GM12874 (cell line): ENCODE measurements at regions not wholly inside any gene's neighbourhood (a gene's known extent, or its start where the extent isn't known, plus 50 kb on each side); places are given as distances from the start of the nearest gene placed in this dataset.

Source experiments
- CTCF ChIP-seq: IDR thresholded peaks from 2 replicates; pipeline ENCODE4 v1.5.1; 2011; ENCODE audit warnings: low read depth, mild to moderate bottlenecking, control low read depth, low read length, moderate library complexity; ENCODE audit not compliant: insufficient read depth

DNA sequence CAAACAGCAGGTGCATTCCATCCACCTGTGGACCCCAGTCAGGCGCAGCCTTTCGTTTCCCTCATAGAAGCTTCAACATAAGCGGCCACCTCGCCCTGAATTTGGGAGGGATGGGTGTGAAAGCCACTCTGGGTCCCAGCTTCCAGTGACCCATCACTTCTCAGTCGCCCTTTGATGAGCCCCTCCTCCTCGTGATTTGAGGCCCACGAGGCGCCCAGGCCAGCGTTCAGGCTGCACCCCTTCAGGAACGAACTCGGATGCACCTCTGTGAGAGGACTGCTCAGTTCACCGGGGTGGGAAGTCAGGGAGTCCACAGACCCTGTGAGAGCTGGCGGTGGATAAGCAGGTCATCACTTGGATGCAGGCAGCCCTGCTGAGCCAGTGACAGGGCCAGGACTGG is 1118.2 kb downstream of the BRD1 start:
- no peak for TF ChIP-seq CTCF

DNA sequence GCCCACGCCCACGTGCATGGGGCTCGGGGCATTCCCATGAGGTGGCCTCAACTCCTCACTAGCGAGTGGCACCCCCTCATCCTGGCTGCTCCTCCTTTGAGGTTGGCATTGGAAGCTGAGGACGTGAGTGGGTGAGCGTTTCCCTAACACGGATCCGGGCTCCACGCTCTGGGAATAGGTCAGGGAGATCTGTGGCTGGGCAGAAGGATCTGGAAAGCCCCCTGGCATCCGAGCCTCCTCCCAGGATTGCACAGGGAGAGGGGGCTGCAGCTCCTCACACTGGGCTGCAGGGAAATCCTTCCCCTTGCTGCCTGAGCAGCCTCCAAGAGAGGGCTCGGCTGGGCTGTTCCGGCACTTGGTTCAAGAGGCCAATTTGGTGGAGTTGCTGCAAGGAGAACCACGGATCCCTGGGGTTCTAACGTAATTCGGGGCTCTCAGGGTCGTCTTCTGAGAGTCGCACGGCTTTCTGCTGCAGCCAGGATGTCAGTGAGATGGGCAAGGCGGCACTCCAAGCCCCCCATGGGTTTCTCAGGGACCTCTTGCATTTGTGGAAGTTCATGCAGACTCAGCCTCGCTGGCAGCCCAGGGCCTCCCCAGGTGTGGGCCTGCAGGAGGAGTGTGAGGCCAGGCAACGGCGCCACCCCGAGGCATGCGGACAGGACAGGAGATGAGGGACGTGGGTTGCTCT is 1119.0 kb downstream of the BRD1 start:
- TF ChIP-seq CTCF, result no peak

GRCh38 chr22:48707763-48708557 is 1119.7 kb downstream of the BRD1 start:
- no peak for TF ChIP-seq CTCF

DNA sequence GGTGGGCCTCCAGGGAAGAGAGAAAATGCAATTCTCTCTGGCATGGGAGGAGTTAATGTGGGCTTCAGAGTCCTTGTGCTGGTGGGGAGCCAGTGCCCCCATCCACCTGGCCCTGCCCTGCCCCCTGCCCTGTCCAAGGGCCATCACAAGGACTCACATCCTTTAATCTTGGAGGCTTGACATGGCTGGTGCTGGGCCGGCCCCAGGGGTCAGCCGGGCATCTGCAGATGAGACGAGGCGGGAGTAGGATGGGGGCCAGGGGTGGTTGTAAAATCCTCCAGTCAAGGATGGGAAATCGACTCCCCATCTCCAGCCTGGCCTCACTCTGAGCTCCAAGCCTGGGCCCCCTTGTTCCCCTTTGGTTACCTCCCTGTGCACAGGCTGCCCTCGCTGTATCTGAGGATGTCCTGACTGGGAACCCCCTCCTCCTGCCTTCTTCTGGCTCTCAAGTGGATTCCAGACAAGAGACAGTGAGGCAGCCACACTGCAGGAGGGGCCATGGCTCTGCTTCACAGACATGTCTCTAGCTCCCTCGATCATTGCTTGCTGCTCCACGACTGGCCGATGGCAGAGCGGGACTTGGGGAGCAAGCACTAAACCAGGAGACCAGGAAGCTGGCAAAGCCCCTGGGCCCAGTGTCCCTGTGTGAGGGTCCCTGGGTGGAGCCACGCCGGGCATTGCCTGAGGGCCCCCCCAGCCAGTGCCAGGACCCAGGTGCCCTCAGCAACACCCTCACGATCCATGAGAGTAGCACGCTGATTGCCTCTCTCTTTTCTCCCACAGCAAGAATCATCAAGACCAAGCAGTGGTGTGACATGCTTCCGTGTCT is 1120.5 kb downstream of the BRD1 start:
- no peak for TF ChIP-seq CTCF

GRCh38 chr22:48705917-48706605 is 1121.6 kb downstream of the BRD1 start:
- no peak for TF ChIP-seq CTCF

DNA sequence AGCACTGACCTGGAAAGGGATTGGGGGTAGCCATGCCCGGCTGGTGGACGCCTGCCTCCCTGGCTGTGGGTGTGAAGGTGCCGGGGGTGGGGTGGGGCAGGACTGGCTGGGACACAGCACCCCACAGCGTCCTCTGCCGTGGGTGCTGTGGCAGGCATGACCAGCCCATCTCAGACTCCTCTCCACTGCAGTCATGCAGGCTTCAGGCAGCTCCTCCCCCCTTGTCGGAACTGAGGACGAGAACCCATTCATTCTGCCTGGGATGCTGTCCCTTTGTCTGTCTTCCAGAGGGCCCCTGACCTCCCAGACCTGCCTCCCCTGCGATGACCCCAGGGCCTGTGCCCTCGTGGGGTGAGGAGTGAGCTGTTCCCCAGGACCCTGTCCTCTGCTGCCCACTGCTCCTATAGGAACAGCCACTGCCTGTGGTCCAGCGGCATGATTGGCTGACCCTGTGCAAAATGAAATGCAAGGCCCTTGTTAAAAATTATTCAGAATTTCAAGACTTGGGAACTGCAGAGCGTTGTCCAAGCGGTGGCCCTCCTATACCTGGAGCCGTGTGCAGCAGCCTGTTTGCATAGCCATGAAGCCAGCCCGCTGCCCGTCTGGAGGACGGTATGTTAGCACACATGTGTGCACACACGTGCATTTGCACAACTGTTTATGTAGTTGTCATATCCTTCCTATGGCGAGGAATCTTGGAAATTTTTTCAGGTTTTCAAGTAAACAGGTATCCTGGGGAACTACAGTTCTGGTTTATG is 1122.3 kb downstream of the BRD1 start:
- no peak for TF ChIP-seq CTCF
